ENCODE measurements at regions not wholly inside any gene's neighbourhood (a gene's known extent, or its start where the extent isn't known, plus 50 kb on each side); places are given as distances from the start of the nearest gene placed in this dataset.
"Not testable (repeated sequence)": the region's sequence is repeated elsewhere in the genome, so short reads cannot be mapped to it uniquely, and the experiment has no call there.

GRCh38 chr2:47728551-47728950, 54.4 kb upstream of the MSH6 start:
- ATAC-seq (no peak), DNase-seq (no peak)
- H3K4me3 Mint-ChIP-seq = no peak overlapping the region
- no peaks in the 10 kb centered on the region for H3K4me1 Mint-ChIP-seq (ENCODE audit: low read depth)
- ChIA-PET CTCF (interaction anchor here (0.7 kb wide), 1 partner anchor 355 kb away, joined by 4 read pairs; no protein-coding TSS in a partner anchor), POLR2A (no interaction called here)
- H3K9me3 Mint-ChIP-seq (ENCODE audit: insufficient read depth) = no peaks in the 10 kb centered on the region
- no peak overlapping the region for H3K27ac Mint-ChIP-seq
- H3K36me3 Mint-ChIP-seq (ENCODE audit: low read depth) = no peaks in the 10 kb centered on the region
- H3K27me3 Mint-ChIP-seq (ENCODE audit: low read depth) = no peaks in the 10 kb centered on the region

- H3K27me3 Mint-ChIP-seq (ENCODE audit: low read depth) = no peaks in the 10 kb centered on the region
- ChIA-PET CTCF (no interaction called here), POLR2A (no interaction called here)
- H3K36me3 Mint-ChIP-seq (ENCODE audit: low read depth) = no peaks in the 10 kb centered on the region
- no peaks in the 10 kb centered on the region for H3K4me1 Mint-ChIP-seq (ENCODE audit: low read depth)
- no peak overlapping the region for H3K4me3 Mint-ChIP-seq
- H3K9me3 Mint-ChIP-seq (ENCODE audit: insufficient read depth) = no peaks in the 10 kb centered on the region
- no peak for ATAC-seq
- H3K27ac Mint-ChIP-seq = no peak overlapping the region
- DNase-seq = no peak
Measured at GRCh38 chr2:47727956-47728355, 55.0 kb upstream of the MSH6 start.

- POLR2A ChIA-PET; ATAC-seq; H3K27ac Mint-ChIP-seq; H3K4me1 Mint-ChIP-seq (ENCODE audit: low read depth); H3K9me3 Mint-ChIP-seq (ENCODE audit: insufficient read depth); H3K4me3 Mint-ChIP-seq; H3K36me3 Mint-ChIP-seq (ENCODE audit: low read depth); H3K27me3 Mint-ChIP-seq (ENCODE audit: low read depth); DNase-seq; CTCF ChIA-PET: not testable (repeated sequence)
Measured at GRCh38 chr2:47726978-47727377, 56.0 kb upstream of the MSH6 start.

GRCh38 chr2:47725808-47726207, 57.1 kb upstream of the MSH6 start:
- DNase-seq = no peak
- CTCF ChIA-PET = no interaction called here
- H3K27me3 Mint-ChIP-seq (ENCODE audit: low read depth) = no peaks in the 10 kb centered on the region
- no peak overlapping the region for H3K27ac Mint-ChIP-seq
- no peaks in the 10 kb centered on the region for H3K36me3 Mint-ChIP-seq (ENCODE audit: low read depth)
- ATAC-seq = no peak
- POLR2A ChIA-PET = no interaction called here
- H3K9me3 Mint-ChIP-seq (ENCODE audit: insufficient read depth) = no peaks in the 10 kb centered on the region
- no peaks in the 10 kb centered on the region for H3K4me1 Mint-ChIP-seq (ENCODE audit: low read depth)
- H3K4me3 Mint-ChIP-seq = no peak overlapping the region

GRCh38 chr2:47724221-47724981, 58.5 kb upstream of the MSH6 start:
- DNase-seq = no peak
- H3K9me3 Mint-ChIP-seq (ENCODE audit: insufficient read depth) = no peaks in the 10 kb centered on the region
- H3K36me3 Mint-ChIP-seq (ENCODE audit: low read depth) = no peaks in the 10 kb centered on the region
- ATAC-seq = no peak
- POLR2A ChIA-PET = no interaction called here
- no peak overlapping the region for H3K4me3 Mint-ChIP-seq
- no peak overlapping the region for H3K27ac Mint-ChIP-seq
- no peaks in the 10 kb centered on the region for H3K4me1 Mint-ChIP-seq (ENCODE audit: low read depth)
- CTCF ChIA-PET = no interaction called here
- H3K27me3 Mint-ChIP-seq (ENCODE audit: low read depth) = peaks cover 2% of the 10 kb centered on the region

- Mint-ChIP-seq H3K27me3 (ENCODE audit: low read depth) (peaks cover 5% of the 10 kb centered on the region), H3K4me1 (ENCODE audit: low read depth) (no peaks in the 10 kb centered on the region), H3K4me3 (no peak overlapping the region), H3K36me3 (ENCODE audit: low read depth) (no peaks in the 10 kb centered on the region), H3K27ac (no peak overlapping the region), H3K9me3 (ENCODE audit: insufficient read depth) (no peaks in the 10 kb centered on the region)
- CTCF ChIA-PET = no interaction called here
- POLR2A ChIA-PET = no interaction called here
- ATAC-seq (no peak), DNase-seq (no peak)
Measured at GRCh38 chr2:47721296-47721695, 61.6 kb upstream of the MSH6 start.

GRCh38 chr2:47720559-47720958, 62.4 kb upstream of the MSH6 start:
- DNase-seq = no peak
- Mint-ChIP-seq H3K27me3 (ENCODE audit: low read depth) (peaks cover 5% of the 10 kb centered on the region), H3K4me3 (no peak overlapping the region), H3K36me3 (ENCODE audit: low read depth) (no peaks in the 10 kb centered on the region), H3K27ac (no peak overlapping the region), H3K9me3 (ENCODE audit: insufficient read depth) (no peaks in the 10 kb centered on the region), H3K4me1 (ENCODE audit: low read depth) (no peaks in the 10 kb centered on the region)
- CTCF ChIA-PET = no interaction called here
- POLR2A ChIA-PET = no interaction called here
- no peak for ATAC-seq

GRCh38 chr2:47720036-47720435, 62.9 kb upstream of the MSH6 start:
- Mint-ChIP-seq H3K27ac (no peak overlapping the region), H3K27me3 (ENCODE audit: low read depth) (peaks cover 5% of the 10 kb centered on the region), H3K9me3 (ENCODE audit: insufficient read depth) (no peaks in the 10 kb centered on the region), H3K36me3 (ENCODE audit: low read depth) (no peaks in the 10 kb centered on the region), H3K4me3 (no peak overlapping the region), H3K4me1 (ENCODE audit: low read depth) (no peaks in the 10 kb centered on the region)
- ChIA-PET POLR2A (no interaction called here), CTCF (no interaction called here)
- no peak for DNase-seq
- ATAC-seq = no peak

GRCh38 chr2:47719099-47719498, 63.8 kb upstream of the MSH6 start:
- H3K27ac Mint-ChIP-seq = no peak overlapping the region

GRCh38 chr2:47716307-47716706, 66.6 kb upstream of the MSH6 start:
- H3K4me3 Mint-ChIP-seq; H3K4me1 Mint-ChIP-seq (ENCODE audit: low read depth); H3K27me3 Mint-ChIP-seq (ENCODE audit: low read depth); H3K27ac Mint-ChIP-seq; DNase-seq; H3K9me3 Mint-ChIP-seq (ENCODE audit: insufficient read depth); H3K36me3 Mint-ChIP-seq (ENCODE audit: low read depth); CTCF ChIA-PET; POLR2A ChIA-PET; ATAC-seq: not testable (repeated sequence)

More at GRCh38 chr2:47719099-47719498, 63.8 kb upstream of the MSH6 start:
- H3K4me1 Mint-ChIP-seq (ENCODE audit: low read depth) = no peaks in the 10 kb centered on the region
- DNase-seq (no peak), ATAC-seq (no peak)
- peaks cover 5% of the 10 kb centered on the region for H3K27me3 Mint-ChIP-seq (ENCODE audit: low read depth)
- CTCF ChIA-PET = interaction anchor here (1.1 kb wide), 1 partner anchor 47 kb away, joined by 3 read pairs; no protein-coding TSS in a partner anchor
- POLR2A ChIA-PET = no interaction called here
- no peaks in the 10 kb centered on the region for H3K9me3 Mint-ChIP-seq (ENCODE audit: insufficient read depth)
- H3K36me3 Mint-ChIP-seq (ENCODE audit: low read depth) = no peaks in the 10 kb centered on the region
- H3K4me3 Mint-ChIP-seq = no peak overlapping the region

GRCh38 chr2:47715552-47715951, 67.4 kb upstream of the MSH6 start:
- peaks cover 5% of the 10 kb centered on the region for H3K27me3 Mint-ChIP-seq (ENCODE audit: low read depth)
- DNase-seq (no peak), ATAC-seq (no peak)
- no peaks in the 10 kb centered on the region for H3K4me1 Mint-ChIP-seq (ENCODE audit: low read depth)
- H3K36me3 Mint-ChIP-seq (ENCODE audit: low read depth) = no peaks in the 10 kb centered on the region
- POLR2A ChIA-PET = no interaction called here
- H3K27ac Mint-ChIP-seq = no peak overlapping the region
- CTCF ChIA-PET = interaction anchor here (0.7 kb wide), 1 partner anchor 35 kb away, joined by 3 read pairs; no protein-coding TSS in a partner anchor
- no peaks in the 10 kb centered on the region for H3K9me3 Mint-ChIP-seq (ENCODE audit: insufficient read depth)
- H3K4me3 Mint-ChIP-seq = no peak overlapping the region

- Mint-ChIP-seq H3K27me3 (ENCODE audit: low read depth) (no peaks in the 10 kb centered on the region), H3K27ac (no peak overlapping the region), H3K9me3 (ENCODE audit: insufficient read depth) (no peaks in the 10 kb centered on the region), H3K4me1 (ENCODE audit: low read depth) (no peaks in the 10 kb centered on the region), H3K36me3 (ENCODE audit: low read depth) (no peaks in the 10 kb centered on the region), H3K4me3 (no peak overlapping the region)
- no peak for ATAC-seq
- ChIA-PET CTCF (no interaction called here), POLR2A (no interaction called here)
- no peak for DNase-seq
Measured at GRCh38 chr2:47708801-47709499, 74.0 kb upstream of the MSH6 start.

Data from activated CD8-positive, alpha-beta T cell treated with anti-CD3 and anti-CD28 coated beads, Interleukin-2, amount 10 ng/mL, durations not matched to agents 7 days and 5 days (primary cell).